RPMI7951 (cell line): ENCODE measurements at regions not wholly inside any gene's neighbourhood (a gene's known extent, or its start where the extent isn't known, plus 50 kb on each side); places are given as distances from the start of the nearest gene placed in this dataset.
"Not testable (repeated sequence)": the region's sequence is repeated elsewhere in the genome, so short reads cannot be mapped to it uniquely, and the experiment has no call there.

Experiments
- DNase-seq: peaks from one replicate; pipeline ENCODE4 v3.0.0-alpha.2; 2012; ENCODE audit warnings: low read depth

DNA sequence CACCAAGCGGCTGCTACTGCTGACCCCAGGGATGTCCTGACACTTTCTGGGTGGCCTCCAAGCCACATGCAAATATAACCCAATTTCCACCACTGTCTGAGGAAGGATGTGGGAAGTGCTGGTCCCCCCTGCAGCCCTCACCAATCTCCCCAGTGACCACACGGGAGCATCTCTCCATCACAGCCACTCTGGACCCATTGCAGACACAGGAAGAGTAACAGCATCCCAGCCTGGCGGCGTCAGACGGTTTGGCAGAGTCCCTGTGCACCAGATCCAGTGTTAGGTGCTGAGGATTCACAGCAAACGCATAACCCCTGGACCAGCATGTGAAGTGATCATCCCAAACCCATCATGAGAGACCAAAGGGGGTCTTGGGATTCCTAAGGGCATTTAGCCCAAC lies 163.7 kb upstream of the TNRC6C start:
- no peak for DNase-seq

DNA sequence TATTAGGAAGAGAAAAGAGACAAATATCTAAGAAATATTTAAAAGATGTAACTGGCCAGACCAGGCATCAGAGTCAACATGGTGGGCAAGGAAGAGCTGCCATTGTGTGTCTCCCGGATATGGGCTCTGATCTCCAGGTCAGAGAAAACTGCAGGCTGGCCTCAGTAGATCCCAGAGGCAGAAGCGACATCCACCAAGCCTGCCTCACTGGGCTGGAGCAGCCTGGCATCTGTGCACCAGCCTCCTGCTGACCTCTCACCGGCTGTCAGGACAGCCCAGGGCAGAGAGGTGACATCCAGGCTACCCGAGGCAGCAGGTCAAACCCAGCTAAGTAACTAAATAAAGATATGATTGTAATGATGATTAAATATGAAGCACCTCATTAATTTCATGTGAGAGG lies 162.8 kb upstream of the TNRC6C start:
- DNase-seq, result no peak

DNA sequence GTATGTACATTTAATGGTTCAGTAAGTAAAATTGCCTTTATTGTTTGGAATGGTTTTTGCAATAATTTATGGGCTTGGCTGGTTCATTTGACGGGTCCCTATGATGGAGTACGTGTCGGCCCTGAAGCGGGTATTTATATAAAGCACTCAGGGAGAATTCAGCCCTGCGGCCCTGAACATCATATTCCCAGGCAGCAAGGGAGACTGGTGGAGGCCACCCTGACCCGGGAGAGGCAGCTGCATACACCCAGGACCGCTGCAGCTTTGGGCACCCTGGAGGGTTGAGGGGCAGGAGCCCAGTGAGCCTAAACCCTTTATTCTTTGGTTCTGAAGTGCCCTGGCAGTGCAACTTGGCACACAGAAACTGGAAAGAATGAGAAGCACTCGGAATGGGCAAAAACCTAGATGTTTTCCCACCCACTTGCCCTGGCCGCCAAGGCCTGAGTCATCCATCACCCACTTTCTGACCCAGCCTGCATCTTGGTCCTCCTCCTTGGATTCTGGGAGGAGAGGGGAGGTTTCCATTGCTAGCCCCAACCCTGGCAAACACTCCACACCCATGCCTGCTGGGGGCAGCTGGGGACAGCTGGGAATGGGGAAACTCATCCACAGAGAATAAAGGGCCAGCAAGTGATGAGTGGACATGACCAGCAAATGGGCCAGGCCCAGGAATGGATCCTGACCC lies 162.2 kb upstream of the TNRC6C start:
- DNase-seq, result no peak

- DNase-seq, result no peak
These were observed 160.5 kb upstream of the TNRC6C start for GRCh38 chr17:77798031-77798430.

- no peak for DNase-seq
These were observed 160.0 kb upstream of the TNRC6C start for GRCh38 chr17:77798481-77798880.

DNA sequence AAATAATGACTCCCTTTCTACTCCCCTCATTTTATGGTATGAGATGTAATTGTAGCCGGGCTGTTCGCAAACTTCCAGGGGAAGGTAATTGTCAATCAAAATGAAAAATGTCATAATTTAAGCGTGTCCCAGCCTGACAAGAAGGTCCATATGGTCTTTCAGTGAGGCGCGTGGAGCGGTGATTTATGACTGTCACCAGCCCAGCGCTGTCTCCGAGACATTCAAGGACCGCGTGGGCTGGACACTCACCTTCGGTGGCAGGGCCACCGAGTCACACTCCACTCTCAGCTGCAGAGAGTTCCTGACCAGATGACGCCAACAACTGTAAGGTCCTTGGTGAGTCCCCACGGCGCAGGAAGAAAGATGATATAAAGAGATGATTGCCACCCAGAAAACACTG lies 157.7 kb upstream of the TNRC6C start:
- DNase-seq, result no peak

DNA sequence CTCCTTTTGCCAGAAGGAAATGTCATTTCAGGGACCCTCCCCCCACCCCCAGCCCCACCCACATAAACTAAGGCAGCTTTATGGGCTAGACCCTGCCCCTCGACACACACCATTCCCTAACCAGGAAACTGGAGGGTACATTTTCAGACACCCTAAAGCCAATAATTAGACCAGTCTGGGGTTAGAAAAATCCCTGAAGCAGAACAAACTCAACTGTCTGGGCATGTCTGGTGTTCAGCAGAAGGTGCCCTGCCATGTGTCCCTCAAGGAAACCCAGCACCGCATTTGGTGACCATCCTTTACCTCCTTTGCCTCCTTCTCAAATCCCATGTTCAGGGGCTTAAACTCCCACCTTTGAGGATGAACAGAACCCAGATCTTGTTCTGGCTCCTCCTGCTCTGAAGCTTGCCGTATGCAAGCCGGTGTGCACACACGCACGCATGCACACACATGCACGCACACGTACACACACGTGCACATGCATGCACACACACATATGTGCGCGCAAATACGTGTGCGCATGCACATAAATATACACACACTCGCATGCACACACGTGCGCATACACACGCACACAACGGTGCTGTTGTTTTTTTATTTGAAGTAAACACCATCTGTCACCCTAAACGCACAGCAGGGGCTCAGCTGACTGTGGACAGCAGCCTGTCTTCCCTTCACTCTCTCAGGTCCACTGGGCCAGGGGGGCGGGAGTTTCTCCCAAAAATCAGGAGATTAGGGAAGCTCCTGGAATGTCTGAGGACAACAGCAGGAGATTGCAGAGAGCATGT lies 156.8 kb upstream of the TNRC6C start:
- DNase-seq, result no peak

DNA sequence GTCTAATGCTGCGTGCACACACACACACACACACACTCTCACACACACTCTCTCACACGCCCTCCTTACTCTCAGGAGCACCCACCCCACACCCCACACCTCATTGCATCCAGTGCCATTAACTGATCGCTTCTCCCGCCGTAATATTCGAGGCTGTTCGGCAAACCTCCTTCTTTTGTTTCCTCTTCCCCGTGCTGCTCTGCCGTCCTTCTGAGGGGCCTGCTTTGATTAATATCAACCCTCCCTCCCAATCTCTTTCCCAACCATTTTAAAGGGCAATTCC lies 156.2 kb upstream of the TNRC6C start:
- DNase-seq, result no peak

GRCh38 chr17:77802811-77803220 lies 155.7 kb upstream of the TNRC6C start:
- DNase-seq, result peak; percentile 17

- no peak for DNase-seq
These were observed 154.8 kb upstream of the TNRC6C start for GRCh38 chr17:77803726-77804125.

DNA sequence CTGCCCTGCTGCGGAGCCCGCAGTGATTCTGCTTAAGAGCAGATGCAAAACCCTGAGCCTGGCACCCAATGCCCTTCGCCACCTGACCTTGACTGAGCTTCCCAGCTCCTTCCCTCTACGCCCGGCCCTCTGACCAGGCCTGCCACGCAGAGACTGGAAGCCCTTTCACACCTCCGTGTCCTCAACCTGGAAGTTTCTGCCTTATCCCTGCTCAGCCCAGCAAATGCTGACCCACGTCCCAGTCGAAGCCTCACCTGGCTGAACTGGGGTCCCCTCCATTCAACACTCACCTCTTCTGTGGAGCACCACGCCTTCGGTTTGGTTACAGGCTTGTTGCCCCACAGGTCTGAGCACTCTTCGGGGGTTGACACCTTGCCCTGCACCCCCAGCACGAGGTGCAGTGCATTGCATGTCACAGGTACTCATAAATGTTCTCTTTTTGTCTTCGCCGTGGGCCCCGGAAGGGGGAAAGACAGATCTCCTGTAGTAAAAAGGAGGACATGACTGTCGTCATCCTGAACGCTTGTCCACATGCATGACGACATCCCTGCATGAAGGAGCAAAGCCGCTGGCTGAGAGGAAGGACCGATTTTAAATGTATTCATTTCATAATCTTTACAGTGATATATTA lies 153.6 kb upstream of the TNRC6C start:
- DNase-seq, result no peak

DNA sequence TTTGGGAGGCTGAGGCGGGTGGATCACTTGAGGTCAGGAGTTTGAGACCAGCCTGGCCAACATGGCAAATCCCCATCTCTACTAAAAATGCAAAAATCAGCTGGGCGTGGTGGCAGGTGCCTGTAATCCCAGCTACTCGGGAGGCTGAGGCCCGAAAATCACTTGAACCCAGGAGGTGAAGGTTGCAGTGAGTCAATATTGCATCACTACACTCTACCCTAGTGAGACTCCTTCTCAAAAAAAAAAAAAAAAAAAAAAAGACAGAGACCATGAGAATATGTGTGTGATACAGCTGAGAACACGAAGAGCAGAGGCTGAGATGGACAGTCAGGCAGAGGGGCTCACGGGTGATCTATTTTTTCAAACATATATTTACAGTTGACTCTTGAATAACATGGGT lies 152.5 kb upstream of the TNRC6C start:
- DNase-seq, result not testable (repeated sequence)

DNA sequence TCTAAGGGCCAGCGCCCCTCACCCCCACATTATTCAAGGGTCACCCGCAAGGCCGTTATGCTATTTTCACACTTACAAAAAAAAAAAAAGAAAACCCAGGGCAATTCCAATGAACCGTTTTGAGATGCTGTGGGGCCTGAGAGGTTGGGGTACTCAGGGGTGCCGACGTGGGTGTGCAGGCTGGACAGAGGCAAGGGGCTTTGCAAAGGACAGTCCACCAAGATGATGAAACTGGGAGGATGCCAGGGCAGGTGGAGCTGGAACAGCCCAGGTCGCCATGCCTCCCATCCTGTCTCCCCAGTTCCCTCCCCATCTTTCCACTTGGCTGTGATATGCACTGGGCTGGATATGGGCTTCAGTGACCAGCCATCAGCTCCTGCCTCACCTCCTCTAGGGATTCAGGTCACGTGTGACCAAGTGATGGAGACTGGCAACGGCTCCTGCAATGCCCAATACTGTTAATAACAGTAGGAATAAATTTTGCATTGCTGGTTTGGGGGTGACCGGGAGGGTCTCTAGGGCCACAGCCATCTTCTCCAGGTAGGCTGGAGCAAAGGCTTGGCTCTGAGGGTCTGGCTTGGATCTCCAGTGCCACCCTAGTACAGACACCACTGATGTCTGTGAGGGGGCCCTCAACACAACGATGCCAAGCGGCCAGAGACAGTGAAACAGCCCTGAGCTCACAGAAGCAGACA lies 151.3 kb upstream of the TNRC6C start:
- DNase-seq, result no peak

DNA sequence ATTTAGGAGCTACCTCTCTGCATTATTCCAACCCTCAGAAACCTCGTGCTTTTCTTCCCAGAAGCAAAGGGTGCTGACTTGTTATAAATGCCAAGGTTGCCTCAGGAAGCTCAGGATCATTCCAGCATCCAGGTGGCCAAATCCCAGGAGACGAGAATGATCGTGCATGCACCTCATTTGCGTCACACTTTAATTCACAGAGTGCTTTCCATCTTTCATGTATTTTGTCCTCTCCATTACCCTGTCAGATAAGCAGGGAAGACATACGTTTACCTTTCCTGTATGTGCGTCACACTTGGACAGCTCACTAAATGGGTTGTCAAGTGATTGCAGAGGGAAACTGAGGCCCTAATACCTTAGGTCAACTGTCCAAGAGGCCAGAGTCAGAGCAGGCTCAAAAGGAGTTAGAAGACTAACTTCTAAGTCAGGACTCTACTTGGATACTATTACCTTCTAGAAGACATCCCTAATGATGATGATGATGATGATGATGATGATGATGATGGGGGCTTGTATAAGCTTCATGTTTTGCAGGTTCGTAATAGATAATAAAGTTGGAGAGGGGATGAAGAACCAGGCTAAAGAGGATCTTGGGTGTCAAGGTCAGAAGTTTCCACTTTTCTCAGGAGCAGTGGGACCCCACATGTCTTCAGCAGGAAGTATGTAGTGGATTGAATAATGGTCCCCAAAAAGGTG lies 150.6 kb upstream of the TNRC6C start:
- DNase-seq, result no peak

- DNase-seq, result no peak
These were observed 149.6 kb upstream of the TNRC6C start for GRCh38 chr17:77808686-77809425.

GRCh38 chr17:77809814-77810213 lies 148.7 kb upstream of the TNRC6C start:
- DNase-seq, result no peak

GRCh38 chr17:77810536-77810935 lies 148.0 kb upstream of the TNRC6C start:
- DNase-seq, result peak; percentile 25

DNA sequence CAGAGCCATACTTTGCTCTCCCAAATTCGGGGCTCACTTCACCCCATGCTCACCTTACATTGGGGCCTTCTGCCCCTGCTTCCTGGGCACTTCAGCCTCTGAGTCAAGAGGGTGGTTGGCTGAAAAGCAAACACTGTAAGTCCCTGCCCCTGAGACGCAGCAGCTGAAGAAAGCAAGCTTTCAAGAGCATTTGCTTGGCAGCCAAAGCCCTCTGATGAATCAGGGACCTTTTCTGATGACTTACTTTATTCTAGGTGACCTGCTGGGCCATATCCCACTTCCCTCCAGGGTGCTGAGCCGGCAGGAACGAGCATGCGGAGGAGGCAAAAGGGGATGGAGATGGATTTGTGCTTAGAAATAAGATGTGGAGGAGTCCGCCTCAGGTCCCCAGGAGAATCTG lies 147.0 kb upstream of the TNRC6C start:
- no peak for DNase-seq

DNA sequence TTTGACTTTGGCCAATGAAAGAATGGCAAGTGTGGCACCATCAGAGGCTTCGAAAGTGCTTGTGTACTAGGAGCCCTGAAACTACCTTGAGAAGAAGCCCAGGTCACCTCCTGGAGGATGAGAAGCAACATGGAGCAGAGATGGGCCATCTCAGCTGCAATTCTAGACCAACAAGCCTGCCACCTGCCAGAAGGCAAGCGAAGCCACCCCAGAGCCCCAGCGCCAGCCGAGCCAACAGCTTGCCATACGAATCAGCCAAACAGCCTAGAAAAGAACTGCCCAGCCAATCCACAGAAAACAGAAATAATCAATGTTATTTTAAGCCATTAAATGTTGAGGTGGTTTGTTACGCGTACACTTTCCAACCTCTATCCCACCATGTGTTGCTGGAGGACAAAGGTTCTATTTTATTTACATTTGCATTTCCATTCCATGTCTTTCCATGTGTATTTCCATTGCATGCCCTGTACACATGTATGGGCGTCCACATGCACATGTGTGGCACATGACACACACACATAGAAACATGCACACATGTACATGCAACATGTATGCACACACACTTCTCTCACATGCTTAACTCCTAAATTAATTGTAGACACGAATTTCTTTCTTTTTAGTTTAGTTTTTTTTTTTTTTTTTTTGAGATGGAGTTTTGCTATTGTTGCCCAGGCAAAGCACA lies 144.3 kb upstream of the TNRC6C start:
- no peak for DNase-seq

- no peak for DNase-seq
These were observed 143.2 kb upstream of the TNRC6C start for GRCh38 chr17:77815127-77815905.
